ENCODE measurements at regions not wholly inside any gene's neighbourhood (a gene's known extent, or its start where the extent isn't known, plus 50 kb on each side); places are given as distances from the start of the nearest gene placed in this dataset.

GRCh38 chr3:6551165-6551564 lies 309.8 kb upstream of the GRM7 start:
- no peaks in the 10 kb centered on the region for H3K36me3 Mint-ChIP-seq (ENCODE audit: low read depth, unreplicated experiment)
- Histone ChIP-seq H3K27ac (ENCODE audit: low read depth, low read length) (no peak overlapping the region), H3K9ac (ENCODE audit: low read length) (no peak overlapping the region), H4K20me1 (ENCODE audit: insufficient read depth, low read length) (no peaks in the 10 kb centered on the region), H3K9me3 (ENCODE audit: insufficient read depth, low read depth, low read length) (no peaks in the 10 kb centered on the region), H3K4me2 (ENCODE audit: low read length) (no peak overlapping the region), H3K4me1 (ENCODE audit: insufficient read depth, low read length) (no peaks in the 10 kb centered on the region), H3K4me3 (ENCODE audit: insufficient read depth, low read depth, low read length) (no peak overlapping the region), H3K36me3 (ENCODE audit: insufficient read depth, low read length) (no peaks in the 10 kb centered on the region), H2AFZ (ENCODE audit: low read depth, low read length) (no peak overlapping the region), H3K27me3 (ENCODE audit: insufficient read depth, low read length) (no peaks in the 10 kb centered on the region), H3K79me2 (ENCODE audit: insufficient read depth, low read length) (no peaks in the 10 kb centered on the region)
- no peak overlapping the region for H3K27ac Mint-ChIP-seq (ENCODE audit: unreplicated experiment)
- TF ChIP-seq EZH2 (IDR thresholded peaks at IDR 0.05; ENCODE audit: insufficient read depth, low read length), result no peak
- TF ChIP-seq CTCF (IDR thresholded peaks at IDR 0.05; ENCODE audit: insufficient read depth, low read depth, low read length), result no peak
- DNase-seq (ENCODE audit: low read depth), result no peak
- H3K9me3 Mint-ChIP-seq (ENCODE audit: unreplicated experiment), result peaks cover 14% of the 10 kb centered on the region
- no peaks in the 10 kb centered on the region for H3K4me1 Mint-ChIP-seq (ENCODE audit: low read depth, unreplicated experiment)
- H3K4me3 Mint-ChIP-seq (ENCODE audit: unreplicated experiment), result no peak overlapping the region
- FAIRE-seq, result no peak
- H3K27me3 Mint-ChIP-seq (ENCODE audit: low read depth, unreplicated experiment), result no peaks in the 10 kb centered on the region

GRCh38 chr3:6560259-6560658 lies 300.7 kb upstream of the GRM7 start:
- Histone ChIP-seq H3K36me3 (ENCODE audit: insufficient read depth, low read length) (no peaks in the 10 kb centered on the region), H3K4me2 (ENCODE audit: low read length) (no peak overlapping the region), H4K20me1 (ENCODE audit: insufficient read depth, low read length) (no peaks in the 10 kb centered on the region), H3K27ac (ENCODE audit: low read depth, low read length) (no peak overlapping the region), H2AFZ (ENCODE audit: low read depth, low read length) (no peak overlapping the region), H3K4me3 (ENCODE audit: insufficient read depth, low read depth, low read length) (no peak overlapping the region), H3K9me3 (ENCODE audit: insufficient read depth, low read depth, low read length) (no peaks in the 10 kb centered on the region), H3K79me2 (ENCODE audit: insufficient read depth, low read length) (no peaks in the 10 kb centered on the region), H3K9ac (ENCODE audit: low read length) (no peak overlapping the region), H3K4me1 (ENCODE audit: insufficient read depth, low read length) (no peaks in the 10 kb centered on the region), H3K27me3 (ENCODE audit: insufficient read depth, low read length) (no peaks in the 10 kb centered on the region)
- peaks cover 2% of the 10 kb centered on the region for H3K9me3 Mint-ChIP-seq (ENCODE audit: unreplicated experiment)
- no peak overlapping the region for H3K4me3 Mint-ChIP-seq (ENCODE audit: unreplicated experiment)
- no peak for TF ChIP-seq EZH2 (IDR thresholded peaks at IDR 0.05; ENCODE audit: insufficient read depth, low read length)
- no peak for TF ChIP-seq CTCF (IDR thresholded peaks at IDR 0.05; ENCODE audit: insufficient read depth, low read depth, low read length)
- no peak overlapping the region for H3K27ac Mint-ChIP-seq (ENCODE audit: unreplicated experiment)
- no peaks in the 10 kb centered on the region for H3K27me3 Mint-ChIP-seq (ENCODE audit: low read depth, unreplicated experiment)
- no peaks in the 10 kb centered on the region for H3K4me1 Mint-ChIP-seq (ENCODE audit: low read depth, unreplicated experiment)
- FAIRE-seq, result no peak
- no peak for DNase-seq (ENCODE audit: low read depth)
- H3K36me3 Mint-ChIP-seq (ENCODE audit: low read depth, unreplicated experiment), result no peaks in the 10 kb centered on the region

- no peak for TF ChIP-seq EZH2 (IDR thresholded peaks at IDR 0.05; ENCODE audit: insufficient read depth, low read length)
- no peak for TF ChIP-seq CTCF (IDR thresholded peaks at IDR 0.05; ENCODE audit: insufficient read depth, low read depth, low read length)
- Mint-ChIP-seq H3K36me3 (ENCODE audit: low read depth, unreplicated experiment) (no peaks in the 10 kb centered on the region), H3K27me3 (ENCODE audit: low read depth, unreplicated experiment) (no peaks in the 10 kb centered on the region), H3K27ac (ENCODE audit: unreplicated experiment) (no peak overlapping the region), H3K9me3 (ENCODE audit: unreplicated experiment) (peaks cover 2% of the 10 kb centered on the region), H3K4me1 (ENCODE audit: low read depth, unreplicated experiment) (no peaks in the 10 kb centered on the region), H3K4me3 (ENCODE audit: unreplicated experiment) (no peak overlapping the region)
- Histone ChIP-seq H3K4me3 (ENCODE audit: insufficient read depth, low read depth, low read length) (no peak overlapping the region), H3K36me3 (ENCODE audit: insufficient read depth, low read length) (no peaks in the 10 kb centered on the region), H3K27ac (ENCODE audit: low read depth, low read length) (no peak overlapping the region), H3K4me1 (ENCODE audit: insufficient read depth, low read length) (no peaks in the 10 kb centered on the region), H4K20me1 (ENCODE audit: insufficient read depth, low read length) (no peaks in the 10 kb centered on the region), H3K79me2 (ENCODE audit: insufficient read depth, low read length) (no peaks in the 10 kb centered on the region), H3K4me2 (ENCODE audit: low read length) (no peak overlapping the region), H3K9ac (ENCODE audit: low read length) (no peak overlapping the region), H3K9me3 (ENCODE audit: insufficient read depth, low read depth, low read length) (no peaks in the 10 kb centered on the region), H3K27me3 (ENCODE audit: insufficient read depth, low read length) (no peaks in the 10 kb centered on the region), H2AFZ (ENCODE audit: low read depth, low read length) (no peak overlapping the region)
- no peak for DNase-seq (ENCODE audit: low read depth)
- FAIRE-seq, result no peak
Measured at GRCh38 chr3:6567241-6567640, 293.7 kb upstream of the GRM7 start.
